A549 (cell line): ENCODE measurements at regions not wholly inside any gene's neighbourhood (a gene's known extent, or its start where the extent isn't known, plus 50 kb on each side); places are given as distances from the start of the nearest gene placed in this dataset.
"Not testable (repeated sequence)": the region's sequence is repeated elsewhere in the genome, so short reads cannot be mapped to it uniquely, and the experiment has no call there.

ENCODE experiments used
- CBX2 ChIP-seq: fragments of 200-600 bp; sonication (generic); IDR thresholded peaks from 2 replicates; pipeline ENCODE4 v1.6.1; 2016; ENCODE audit warnings: low read depth, mild to moderate bottlenecking, borderline replicate concordance
- CEBPB ChIP-seq, 2 experiments: fragments of >200 bp in 1 of 2; sonication (Bioruptor Twin) in 1 of 2; formaldehyde crosslinking in 1 of 2; IDR thresholded peaks; 2 replicates each; pipeline ENCODE4 v1.6.1; 2012 to 2016
- CTCF ChIP-seq: fragments of >200 bp; sonication (Bioruptor Twin); formaldehyde crosslinking; IDR thresholded peaks from 3 replicates; pipeline ENCODE4 v1.5.1; 2016
- HDAC2 ChIP-seq: fragments of 200-600 bp; sonication (generic); IDR thresholded peaks from 2 replicates; pipeline ENCODE4 v1.6.1; 2016
- JUN ChIP-seq, 2 experiments: fragments of >200 bp; sonication (Bioruptor Twin); formaldehyde crosslinking; IDR thresholded peaks; 2 replicates in 1 of 2; 3 replicates in 1 of 2; pipeline ENCODE4 v1.6.1; 2016 to 2017
- KDM1A ChIP-seq: fragments of 200-600 bp; sonication (generic); IDR thresholded peaks from 2 replicates; pipeline ENCODE4 v1.6.1; 2016; ENCODE audit warnings: low read depth, mild to moderate bottlenecking
- MYC ChIP-seq: IDR thresholded peaks from 2 replicates; pipeline ENCODE4 v1.6.1; 2012; ENCODE audit warnings: mild to moderate bottlenecking, inconsistent platforms, low read length, improper control_type of control experiment, borderline replicate concordance
- NFE2L2 ChIP-seq: fragments of 150-350 bp; conservative IDR thresholded peaks from 2 replicates; pipeline ENCODE4 v1.6.1; 2014; ENCODE audit warnings: low read length
- POLR2A ChIP-seq: IDR thresholded peaks from 2 replicates; pipeline ENCODE4 v1.6.1; 2012; ENCODE audit warnings: mild to moderate bottlenecking, low read length
- RAD21 ChIP-seq, 2 experiments: fragments of >200 bp in 1 of 2; sonication (Bioruptor Twin) in 1 of 2; formaldehyde crosslinking in 1 of 2; IDR thresholded peaks in 1 of 2; conservative IDR thresholded peaks in 1 of 2; 2 replicates in 1 of 2; 3 replicates in 1 of 2; pipeline ENCODE4 v1.6.1; 2012 to 2018; ENCODE audit warnings: inconsistent platforms in 1 of 2
- REST ChIP-seq: fragments of 200-600 bp; sonication (generic); IDR thresholded peaks from 2 replicates; pipeline ENCODE4 v1.6.1; 2016; ENCODE audit warnings: antibody characterized with exemption, mild to moderate bottlenecking, moderate library complexity
- RFX5 ChIP-seq: fragments of 450-650 bp; IDR thresholded peaks from 2 replicates; pipeline ENCODE4 v1.7.1; 2014; ENCODE audit warnings: antibody characterized with exemption, mild to moderate bottlenecking, moderate library complexity
- SREBF2 ChIP-seq: fragments of 450-650 bp; IDR thresholded peaks from 2 replicates; pipeline ENCODE4 v1.6.1; 2014; ENCODE audit warnings: mild to moderate bottlenecking, moderate library complexity
- TFCP2L1 ChIP-seq: fragments of 250-450 bp; sonication (Bioruptor Pico); IDR thresholded peaks from 2 replicates; pipeline ENCODE4 v1.5.0; 2021; ENCODE audit warnings: mild to moderate bottlenecking

DNA sequence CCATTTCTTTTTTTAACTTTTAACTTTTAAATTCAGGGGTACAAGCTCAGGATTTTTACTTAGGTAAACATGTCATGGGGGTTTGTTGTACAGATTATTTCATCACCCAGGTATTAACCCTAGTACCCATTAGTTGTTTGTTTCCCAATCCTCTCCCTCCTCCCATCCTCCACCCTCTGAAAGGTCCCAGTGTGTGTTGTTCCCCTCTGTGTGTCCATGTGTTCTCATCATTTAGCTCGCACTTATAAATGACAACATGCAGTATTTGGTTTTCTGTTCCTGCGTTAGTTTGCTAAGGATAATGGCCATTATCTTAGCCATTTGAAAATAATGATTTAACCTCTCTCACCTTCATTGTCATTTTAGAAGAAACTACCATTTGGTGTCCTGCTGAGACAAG is 684.9 kb downstream of the MAFB start:
- TF ChIP-seq CEBPB (IDR thresholded peaks at IDR 0.05); REST; CBX2; MYC; CTCF; POLR2A; JUN (IDR thresholded peaks at IDR 0.05); RFX5; RAD21 (conservative IDR thresholded peaks at IDR 0.05 in 1 of 2, IDR thresholded peaks at IDR 0.05 in 1 of 2); KDM1A; HDAC2; SREBF2; TFCP2L1 (CRISPR knock-in tag); NFE2L2: not testable (repeated sequence)
